ENCODE measurements at regions not wholly inside any gene's neighbourhood (a gene's known extent, or its start where the extent isn't known, plus 50 kb on each side); places are given as distances from the start of the nearest gene placed in this dataset.
"Not testable (repeated sequence)": the region's sequence is repeated elsewhere in the genome, so short reads cannot be mapped to it uniquely, and the experiment has no call there.

GRCh38 chrX:96590403-96590802 is 94.2 kb upstream of the DIAPH2 start:
- DNase-seq (ENCODE audit: low spot score), result no peak
- intact Hi-C loops (cut with DNase I), result no loop called here

- no peak for DNase-seq (ENCODE audit: low spot score)
- intact Hi-C loops (cut with DNase I), result no loop called here
Observed at GRCh38 chrX:96591421-96591820, 93.2 kb upstream of the DIAPH2 start.

- intact Hi-C loops (cut with DNase I); DNase-seq (ENCODE audit: low spot score): not testable (repeated sequence)
Observed at GRCh38 chrX:96597847-96598246, 86.8 kb upstream of the DIAPH2 start.

GRCh38 chrX:96611619-96612362 is 72.9 kb upstream of the DIAPH2 start:
- intact Hi-C loops (cut with DNase I), result no loop called here
- no peak for DNase-seq (ENCODE audit: low spot score)

- no peak for DNase-seq (ENCODE audit: low spot score)
- intact Hi-C loops (cut with DNase I), result no loop called here
Observed at GRCh38 chrX:96615448-96615847, 69.2 kb upstream of the DIAPH2 start.

- no peak for DNase-seq (ENCODE audit: low spot score)
- intact Hi-C loops (cut with DNase I), result no loop called here
Observed at GRCh38 chrX:96619588-96619987, 65.1 kb upstream of the DIAPH2 start.

- intact Hi-C loops (cut with DNase I), result no loop called here
- DNase-seq (ENCODE audit: low spot score), result no peak
Observed at GRCh38 chrX:96621811-96622210, 62.8 kb upstream of the DIAPH2 start.
